SJCRH30 (cell line): ENCODE measurements at regions not wholly inside any gene's neighbourhood (a gene's known extent, or its start where the extent isn't known, plus 50 kb on each side); places are given as distances from the start of the nearest gene placed in this dataset.
A peak's percentile ranks its signal among the peaks of the same experiment; 100 is the strongest.
"Not testable (repeated sequence)": the region's sequence is repeated elsewhere in the genome, so short reads cannot be mapped to it uniquely, and the experiment has no call there.

Source experiments
- DNase-seq, 2 experiments: peaks; one replicate each; pipeline ENCODE4 v3.0.0-alpha.2; 2015 to 2020
- H3K27ac ChIP-seq: fragments of 250-450 bp; sonication (Bioruptor Pico); 2 replicates; pipeline ENCODE4 v1.5.1; 2020; ENCODE audit warnings: mild to moderate bottlenecking, moderate library complexity
- H3K27me3 ChIP-seq: fragments of 250-450 bp; sonication (Bioruptor Pico); 2 replicates; pipeline ENCODE4 v1.5.1; 2020; ENCODE audit warnings: mild to moderate bottlenecking, moderate library complexity
- H3K36me3 ChIP-seq: fragments of 250-450 bp; sonication (Bioruptor Pico); 2 replicates; pipeline ENCODE4 v1.5.1; 2020; ENCODE audit warnings: mild to moderate bottlenecking, moderate library complexity
- H3K4me1 ChIP-seq: fragments of 250-450 bp; sonication (Bioruptor Pico); 2 replicates; pipeline ENCODE4 v1.5.1; 2020; ENCODE audit warnings: mild to moderate bottlenecking, moderate library complexity
- H3K4me3 ChIP-seq: fragments of 250-450 bp; sonication (Bioruptor Pico); 2 replicates; pipeline ENCODE4 v1.5.1; 2020; ENCODE audit warnings: mild to moderate bottlenecking, moderate library complexity
- H3K9me3 ChIP-seq: fragments of 250-450 bp; sonication (Bioruptor Pico); replicated peaks from 2 replicates; pipeline ENCODE4 v1.5.1; 2020; ENCODE audit warnings: mild to moderate bottlenecking, moderate library complexity

- DNase-seq = no peak
- Histone ChIP-seq H3K4me1 (no peaks in the 10 kb centered on the region), H3K4me3 (no peak overlapping the region), H3K27me3 (no peaks in the 10 kb centered on the region), H3K9me3 (peaks cover 5% of the 10 kb centered on the region), H3K27ac (no peak overlapping the region), H3K36me3 (no peaks in the 10 kb centered on the region)
Observed at GRCh38 chr2:77839102-77839501, 316.9 kb upstream of the LRRTM4 start.

GRCh38 chr2:77862120-77862519, 339.9 kb upstream of the LRRTM4 start:
- Histone ChIP-seq H3K36me3 (no peaks in the 10 kb centered on the region), H3K27ac (no peak overlapping the region), H3K4me1 (no peaks in the 10 kb centered on the region), H3K9me3 (no peaks in the 10 kb centered on the region), H3K4me3 (no peak overlapping the region), H3K27me3 (no peaks in the 10 kb centered on the region)
- DNase-seq = no peak

- H3K4me1 ChIP-seq = no peaks in the 10 kb centered on the region
Observed at GRCh38 chr2:77864426-77864825, 342.2 kb upstream of the LRRTM4 start.

GRCh38 chr2:77866661-77867060, 344.5 kb upstream of the LRRTM4 start:
- DNase-seq = no peak
- no peak overlapping the region for H3K4me3 ChIP-seq
- H3K36me3 ChIP-seq = no peaks in the 10 kb centered on the region
- H3K4me1 ChIP-seq = no peaks in the 10 kb centered on the region
- H3K27ac ChIP-seq = no peak overlapping the region
- H3K27me3 ChIP-seq = no peaks in the 10 kb centered on the region
- no peaks in the 10 kb centered on the region for H3K9me3 ChIP-seq

More at GRCh38 chr2:77864426-77864825, 342.2 kb upstream of the LRRTM4 start:
- H3K9me3 ChIP-seq = no peaks in the 10 kb centered on the region
- H3K27me3 ChIP-seq = no peaks in the 10 kb centered on the region
- no peaks in the 10 kb centered on the region for H3K36me3 ChIP-seq
- no peak overlapping the region for H3K4me3 ChIP-seq
- DNase-seq = no peak
- H3K27ac ChIP-seq = no peak overlapping the region

- Histone ChIP-seq H3K4me1 (no peaks in the 10 kb centered on the region), H3K4me3 (no peak overlapping the region), H3K27ac (no peak overlapping the region), H3K36me3 (no peaks in the 10 kb centered on the region), H3K27me3 (no peaks in the 10 kb centered on the region), H3K9me3 (no peaks in the 10 kb centered on the region)
- DNase-seq = no peak
Observed at GRCh38 chr2:77867146-77867545, 345.0 kb upstream of the LRRTM4 start.

- Histone ChIP-seq H3K36me3 (no peaks in the 10 kb centered on the region), H3K4me1 (no peaks in the 10 kb centered on the region), H3K27ac (no peak overlapping the region), H3K4me3 (no peak overlapping the region), H3K27me3 (peaks cover 4% of the 10 kb centered on the region; the same call in 1 of the 2 replicates), H3K9me3 (no peaks in the 10 kb centered on the region)
- no peak for DNase-seq
Observed at GRCh38 chr2:77873506-77873905, 351.3 kb upstream of the LRRTM4 start.

GRCh38 chr2:77900211-77900610, 378.0 kb upstream of the LRRTM4 start:
- not testable (repeated sequence) for H3K4me3 ChIP-seq, H3K4me1 ChIP-seq
- peaks cover 20% of the 10 kb centered on the region for H3K27me3 ChIP-seq

GRCh38 chr2:77910136-77910535, 388.0 kb upstream of the LRRTM4 start:
- Histone ChIP-seq H3K9me3 (no peaks in the 10 kb centered on the region), H3K4me3 (no peak overlapping the region), H3K27ac (no peak overlapping the region), H3K27me3 (no peaks in the 10 kb centered on the region), H3K4me1 (no peaks in the 10 kb centered on the region), H3K36me3 (no peaks in the 10 kb centered on the region)
- no peak for DNase-seq

More at GRCh38 chr2:77900211-77900610, 378.0 kb upstream of the LRRTM4 start:
- DNase-seq, H3K9me3 ChIP-seq, H3K36me3 ChIP-seq, H3K27ac ChIP-seq: not testable (repeated sequence)

- peaks cover 4% of the 10 kb centered on the region for H3K27me3 ChIP-seq
- no peak for DNase-seq
- H3K27ac ChIP-seq = no peak overlapping the region
- H3K4me1 ChIP-seq = no peaks in the 10 kb centered on the region
- no peaks in the 10 kb centered on the region for H3K36me3 ChIP-seq
- no peaks in the 10 kb centered on the region for H3K9me3 ChIP-seq
- H3K4me3 ChIP-seq = no peak overlapping the region
Observed at GRCh38 chr2:77920838-77921366, 398.7 kb upstream of the LRRTM4 start.

- no peaks in the 10 kb centered on the region for H3K36me3 ChIP-seq
- DNase-seq = no peak
- no peak overlapping the region for H3K27ac ChIP-seq
- H3K4me3 ChIP-seq = no peak overlapping the region
- peaks cover 4% of the 10 kb centered on the region; the same call in 1 of the 2 replicates for H3K27me3 ChIP-seq
- H3K9me3 ChIP-seq = no peaks in the 10 kb centered on the region
- H3K4me1 ChIP-seq = no peaks in the 10 kb centered on the region
Observed at GRCh38 chr2:77922567-77922966, 400.4 kb upstream of the LRRTM4 start.

- H3K27ac ChIP-seq = no peak overlapping the region
- H3K4me1 ChIP-seq = no peaks in the 10 kb centered on the region
- H3K27me3 ChIP-seq = no peaks in the 10 kb centered on the region
- no peaks in the 10 kb centered on the region for H3K9me3 ChIP-seq
- no peak overlapping the region for H3K4me3 ChIP-seq
- DNase-seq = no peak
- no peaks in the 10 kb centered on the region for H3K36me3 ChIP-seq
Observed at GRCh38 chr2:77937366-77937765, 415.2 kb upstream of the LRRTM4 start.

- no peak for DNase-seq
- H3K4me1 ChIP-seq = no peaks in the 10 kb centered on the region
- H3K36me3 ChIP-seq = no peaks in the 10 kb centered on the region
- H3K9me3 ChIP-seq = no peaks in the 10 kb centered on the region
- no peak overlapping the region for H3K4me3 ChIP-seq
- no peaks in the 10 kb centered on the region for H3K27me3 ChIP-seq
- H3K27ac ChIP-seq = no peak overlapping the region
Observed at GRCh38 chr2:77938462-77938861, 416.3 kb upstream of the LRRTM4 start.

- Histone ChIP-seq H3K9me3 (no peaks in the 10 kb centered on the region), H3K4me3 (no peak overlapping the region), H3K27me3 (no peaks in the 10 kb centered on the region), H3K27ac (no peak overlapping the region), H3K4me1 (no peaks in the 10 kb centered on the region), H3K36me3 (no peaks in the 10 kb centered on the region)
- DNase-seq = no peak
Observed at GRCh38 chr2:77939370-77939769, 417.2 kb upstream of the LRRTM4 start.

GRCh38 chr2:77939801-77940200, 417.6 kb upstream of the LRRTM4 start:
- DNase-seq = no peak
- no peaks in the 10 kb centered on the region for H3K27me3 ChIP-seq
- H3K27ac ChIP-seq = no peak overlapping the region
- no peak overlapping the region for H3K4me3 ChIP-seq
- H3K9me3 ChIP-seq = no peaks in the 10 kb centered on the region
- no peaks in the 10 kb centered on the region for H3K36me3 ChIP-seq
- no peaks in the 10 kb centered on the region for H3K4me1 ChIP-seq

- H3K4me1 ChIP-seq = no peaks in the 10 kb centered on the region
- no peak overlapping the region for H3K4me3 ChIP-seq
- H3K9me3 ChIP-seq = no peaks in the 10 kb centered on the region
- no peaks in the 10 kb centered on the region; the same call in 1 of the 2 replicates for H3K27me3 ChIP-seq
- H3K36me3 ChIP-seq = no peaks in the 10 kb centered on the region
- DNase-seq = peak in 1 of 2 experiments; percentile 9
- H3K27ac ChIP-seq = no peak overlapping the region
Observed at GRCh38 chr2:77954931-77955330, 432.8 kb upstream of the LRRTM4 start.

GRCh38 chr2:77962943-77963342, 440.8 kb upstream of the LRRTM4 start:
- Histone ChIP-seq H3K9me3 (no peaks in the 10 kb centered on the region), H3K4me1 (no peaks in the 10 kb centered on the region), H3K4me3 (no peak overlapping the region), H3K36me3 (no peaks in the 10 kb centered on the region), H3K27ac (no peak overlapping the region), H3K27me3 (no peaks in the 10 kb centered on the region)
- DNase-seq = no peak
